Keratinocyte (primary cell): ENCODE measurements at regions not wholly inside any gene's neighbourhood (a gene's known extent, or its start where the extent isn't known, plus 50 kb on each side); places are given as distances from the start of the nearest gene placed in this dataset.

Experiments used
- DNase-seq: peaks from one replicate; pipeline ENCODE4 v3.0.0-alpha.2; 2011; ENCODE audit warnings: low read depth, missing footprints, low spot score
- FAIRE-seq: peaks from 2 replicates; lab custom pipeline; 2011; peaks lifted over from hg19 to GRCh38; lab: Jason Lieb, UNC
- H2AFZ ChIP-seq: 2 replicates; pipeline ENCODE4 v1.6.0; 2012; ENCODE audit warnings: low read length, control low read depth, inconsistent platforms; ENCODE audit not compliant: control insufficient read depth
- H3K27ac ChIP-seq: 2 replicates; pipeline ENCODE4 v1.5.1; 2011; ENCODE audit warnings: low read length; ENCODE audit not compliant: control insufficient read depth, insufficient read depth
- H3K27me3 ChIP-seq: 3 replicates; pipeline ENCODE4 v1.6.0; 2011; ENCODE audit warnings: low read length; ENCODE audit not compliant: control insufficient read depth, insufficient read depth; ENCODE audit errors: extremely low read depth
- H3K36me3 ChIP-seq, 2 experiments: 2 replicates in 1 of 2; 3 replicates in 1 of 2; pipeline ENCODE4 v1.5.1; 2011; ENCODE audit warnings: low read length in 2 of 2, mild to moderate bottlenecking in 1 of 2; ENCODE audit not compliant: control insufficient read depth in 2 of 2, insufficient read depth in 2 of 2; ENCODE audit errors: extremely low read depth in 1 of 2
- H3K4me1 ChIP-seq: 3 replicates; pipeline ENCODE4 v1.5.1; 2011; ENCODE audit warnings: low read length; ENCODE audit not compliant: control insufficient read depth, insufficient read depth; ENCODE audit errors: extremely low read depth
- H3K4me2 ChIP-seq: 3 replicates; pipeline ENCODE4 v1.6.0; 2011; ENCODE audit warnings: low read depth, low read length; ENCODE audit not compliant: control insufficient read depth, insufficient read depth; ENCODE audit errors: extremely low read depth
- H3K4me3 ChIP-seq, 3 experiments: fragments of 200-600 bp in 1 of 3; sonication (generic) in 1 of 3; 2 replicates in 2 of 3; 3 replicates in 1 of 3; pipeline ENCODE4 v1.5.1; 2011 to 2016; ENCODE audit warnings: low read length in 3 of 3, mild to moderate bottlenecking in 3 of 3, control low read depth in 2 of 3, inconsistent platforms in 1 of 3, low read depth in 1 of 3, mixed read lengths in 1 of 3, mixed run types in 1 of 3, moderate library complexity in 1 of 3; ENCODE audit not compliant: control insufficient read depth in 2 of 3, insufficient read depth in 2 of 3; ENCODE audit errors: extremely low read depth in 1 of 3
- H3K79me2 ChIP-seq: 2 replicates; pipeline ENCODE4 v1.6.0; 2012; ENCODE audit warnings: low read length; ENCODE audit not compliant: control insufficient read depth, insufficient read depth
- H3K9ac ChIP-seq: 3 replicates; pipeline ENCODE4 v1.6.0; 2011; ENCODE audit warnings: low read length; ENCODE audit not compliant: control insufficient read depth, insufficient read depth; ENCODE audit errors: extremely low read depth
- H3K9me1 ChIP-seq: 3 replicates; pipeline ENCODE4 v1.6.0; 2011; ENCODE audit warnings: low read length; ENCODE audit not compliant: control insufficient read depth, insufficient read depth; ENCODE audit errors: extremely low read depth
- H3K9me3 ChIP-seq: 2 replicates; pipeline ENCODE4 v1.5.1; 2012; ENCODE audit warnings: low read depth, low read length; ENCODE audit not compliant: control insufficient read depth
- H4K20me1 ChIP-seq: 3 replicates; pipeline ENCODE4 v1.6.0; 2011; ENCODE audit warnings: low read length; ENCODE audit not compliant: control insufficient read depth, insufficient read depth; ENCODE audit errors: extremely low read depth
- CTCF ChIP-seq, 3 experiments: IDR thresholded peaks in 1 of 3; conservative IDR thresholded peaks in 1 of 3; optimal IDR thresholded peaks in 1 of 3; 2 replicates in 2 of 3; 3 replicates in 1 of 3; pipeline versions ENCODE3 to v1.5.1; 2011; ENCODE audit warnings: low read length in 3 of 3, mild to moderate bottlenecking in 3 of 3, moderate library complexity in 2 of 3, control low read depth in 1 of 3, inconsistent platforms in 1 of 3; ENCODE audit not compliant: insufficient read depth in 2 of 3; ENCODE audit errors: extremely low read depth in 1 of 3
- EZH2 ChIP-seq: IDR thresholded peaks from one replicate; pipeline ENCODE4 v1.6.1; 2012; ENCODE audit warnings: inconsistent platforms, mild to moderate bottlenecking, low read length, moderate library complexity
- dilution Hi-C: fragments of 300-500 bp; cut with MboI; formaldehyde crosslinking; loops from one replicate; pipeline ENCODE4 v1.7.0; 2020; ENCODE audit warnings: low sequenced_read_pairs; ENCODE audit not compliant: extremely low pct_ligation_motif_present

- Histone ChIP-seq H3K4me2 (peak overlapping the region; percentile 82), H3K9me1 (no peaks in the 10 kb centered on the region), H3K9me3 (no peaks in the 10 kb centered on the region), H2AFZ (peak overlapping the region; percentile 32), H4K20me1 (no peaks in the 10 kb centered on the region), H3K79me2 (peaks cover 16% of the 10 kb centered on the region), H3K4me1 (peaks cover 28% of the 10 kb centered on the region), H3K27me3 (no peaks in the 10 kb centered on the region), H3K27ac (peak overlapping the region; percentile 68), H3K9ac (peak overlapping the region; percentile 52), H3K4me3 (peak overlapping the region in 1 of 3 experiments; percentile 4), H3K36me3 (peaks cover 4 to 10% of the 10 kb centered on the region in 2 experiments)
- dilution Hi-C loops, result no loop called here
- FAIRE-seq (peak; percentile 88), DNase-seq (no peak)
- TF ChIP-seq CTCF (optimal IDR thresholded peaks at IDR 0.05 in 1 of 3, IDR thresholded peaks at IDR 0.05 in 1 of 3, conservative IDR thresholded peaks at IDR 0.05 in 1 of 3; ENCODE audit: extremely low read depth in 1 of 3, insufficient read depth in 2 of 3, low read length in 3 of 3) (no peak), EZH2 (no peak)
Measured at GRCh38 chr1:198902655-198903054, 263.8 kb downstream of the PTPRC start.

DNA sequence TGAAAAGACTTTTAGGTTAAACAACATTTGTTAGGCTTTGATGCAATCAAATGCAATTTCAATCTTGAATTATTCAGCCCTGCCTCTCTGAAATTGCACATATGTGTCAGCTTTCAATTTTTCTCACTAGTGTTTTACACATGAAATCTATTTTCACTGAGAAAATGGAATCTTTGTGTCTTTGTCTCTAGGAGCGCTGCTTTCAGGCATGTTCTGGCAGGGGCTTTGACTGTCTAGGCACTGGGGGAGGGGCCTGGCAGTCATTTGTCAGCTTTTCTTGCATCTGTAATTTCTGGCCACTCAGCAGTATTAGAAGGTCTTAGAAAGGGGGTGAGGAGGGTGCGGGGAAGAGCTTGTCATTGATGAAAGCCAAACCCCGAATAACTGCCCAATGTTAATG, 264.4 kb downstream of the PTPRC start:
- FAIRE-seq (peak; percentile 79), DNase-seq (no peak)
- H3K4me2 ChIP-seq, result peak overlapping the region; percentile 82
- peak overlapping the region in 2 of 3 experiments; percentile 4 to 31 for H3K4me3 ChIP-seq
- peaks cover 4 to 10% of the 10 kb centered on the region in 2 experiments for H3K36me3 ChIP-seq
- H3K9me1 ChIP-seq, result no peaks in the 10 kb centered on the region
- H4K20me1 ChIP-seq, result no peaks in the 10 kb centered on the region
- peaks cover 16% of the 10 kb centered on the region for H3K79me2 ChIP-seq
- no peak overlapping the region for H2AFZ ChIP-seq
- dilution Hi-C loops, result no loop called here
- TF ChIP-seq EZH2, result no peak
- peak overlapping the region; percentile 52 for H3K9ac ChIP-seq
- H3K4me1 ChIP-seq, result peaks cover 28% of the 10 kb centered on the region
- no peaks in the 10 kb centered on the region for H3K9me3 ChIP-seq
- no peaks in the 10 kb centered on the region for H3K27me3 ChIP-seq
- peak overlapping the region; percentile 68 for H3K27ac ChIP-seq

GRCh38 chr1:198903621-198904020, 264.8 kb downstream of the PTPRC start:
- DNase-seq (no peak), FAIRE-seq (no peak)
- H3K9me1 ChIP-seq, result no peaks in the 10 kb centered on the region
- H3K36me3 ChIP-seq, result peaks cover 4 to 10% of the 10 kb centered on the region in 2 experiments
- H4K20me1 ChIP-seq, result no peaks in the 10 kb centered on the region
- H3K9me3 ChIP-seq, result no peaks in the 10 kb centered on the region
- dilution Hi-C loops, result no loop called here
- peak overlapping the region; percentile 68 for H3K27ac ChIP-seq
- no peak for TF ChIP-seq CTCF (optimal IDR thresholded peaks at IDR 0.05 in 1 of 3, IDR thresholded peaks at IDR 0.05 in 1 of 3, conservative IDR thresholded peaks at IDR 0.05 in 1 of 3; ENCODE audit: extremely low read depth in 1 of 3, insufficient read depth in 2 of 3, low read length in 3 of 3)
- no peak for TF ChIP-seq EZH2
- peak overlapping the region; percentile 82 for H3K4me2 ChIP-seq
- peaks cover 18% of the 10 kb centered on the region for H3K79me2 ChIP-seq
- H3K4me3 ChIP-seq, result peak overlapping the region in 2 of 3 experiments; percentile 4 to 31
- peak overlapping the region; percentile 52 for H3K9ac ChIP-seq
- no peak overlapping the region for H2AFZ ChIP-seq
- no peaks in the 10 kb centered on the region for H3K27me3 ChIP-seq
- H3K4me1 ChIP-seq, result peaks cover 28% of the 10 kb centered on the region
